ENCODE measurements at regions not wholly inside any gene's neighbourhood (a gene's known extent, or its start where the extent isn't known, plus 50 kb on each side); places are given as distances from the start of the nearest gene placed in this dataset.

- H2BK5ac ChIP-seq (ENCODE audit: low read length) = no peak overlapping the region
- H2AK5ac ChIP-seq (ENCODE audit: low read length) = peak overlapping the region; percentile 51
- no peak overlapping the region for H4K8ac ChIP-seq (ENCODE audit: low read depth, low read length)
- no peaks in the 10 kb centered on the region for H3K36me3 ChIP-seq (ENCODE audit: control insufficient read depth, insufficient read depth, low read length)
- H3K23ac ChIP-seq (ENCODE audit: low read length) = no peak overlapping the region
- H3K4me2 ChIP-seq (ENCODE audit: low read length) = no peak overlapping the region
- H3K27ac ChIP-seq (ENCODE audit: low read depth, low read length) = no peak overlapping the region
- DNase-seq = no peak
- H3K4ac ChIP-seq (ENCODE audit: low read depth, low read length) = no peak overlapping the region
- no peak overlapping the region for H2BK15ac ChIP-seq (replicated peaks; ENCODE audit: low read depth)
- no peaks in the 10 kb centered on the region for H3K79me2 ChIP-seq (ENCODE audit: control insufficient read depth, insufficient read depth, low read length)
- H3K4me1 ChIP-seq (ENCODE audit: control insufficient read depth, low read depth, low read length) = no peaks in the 10 kb centered on the region
- no peaks in the 10 kb centered on the region for H3K27me3 ChIP-seq (ENCODE audit: insufficient read depth, low read length, poor library complexity)
- H3K18ac ChIP-seq (ENCODE audit: low read length) = no peak overlapping the region
- H3K4me3 ChIP-seq (ENCODE audit: low read length) = no peak overlapping the region
- H3K79me1 ChIP-seq (ENCODE audit: low read length) = no peaks in the 10 kb centered on the region
- WGBS (ENCODE audit: extremely low coverage, insufficient coverage, low lambda C conversion rate) = no CpG with 5 or more reads among the region's 6 CpGs
- H3K9ac ChIP-seq (ENCODE audit: low read length) = no peak overlapping the region
- no peak overlapping the region for H3K56ac ChIP-seq (ENCODE audit: low read length)
- H4K5ac ChIP-seq (ENCODE audit: low read length) = no peak overlapping the region
- no peak overlapping the region for H2BK120ac ChIP-seq (ENCODE audit: low read depth, low read length)
These were observed 240.8 kb downstream of the FGFR2 start for GRCh38 chr10:121357401-121357800.

GRCh38 chr10:121362026-121362425 is 236.2 kb downstream of the FGFR2 start:
- H4K8ac ChIP-seq (ENCODE audit: low read depth, low read length) = no peak overlapping the region
- no peak overlapping the region for H3K27ac ChIP-seq (ENCODE audit: low read depth, low read length)
- H2BK120ac ChIP-seq (ENCODE audit: low read depth, low read length) = no peak overlapping the region
- no peak overlapping the region for H2BK15ac ChIP-seq (replicated peaks; ENCODE audit: low read depth)
- no peak overlapping the region for H2BK5ac ChIP-seq (ENCODE audit: low read length)
- no peak overlapping the region for H3K18ac ChIP-seq (ENCODE audit: low read length)
- H3K4ac ChIP-seq (ENCODE audit: low read depth, low read length) = no peak overlapping the region
- no CpG with 5 or more reads among the region's 5 CpGs for WGBS (ENCODE audit: extremely low coverage, insufficient coverage, low lambda C conversion rate)
- H3K9ac ChIP-seq (ENCODE audit: low read length) = no peak overlapping the region
- H3K4me1 ChIP-seq (ENCODE audit: control insufficient read depth, low read depth, low read length) = no peaks in the 10 kb centered on the region
- no peak overlapping the region for H2AK5ac ChIP-seq (ENCODE audit: low read length)
- H4K5ac ChIP-seq (ENCODE audit: low read length) = no peak overlapping the region
- H3K56ac ChIP-seq (ENCODE audit: low read length) = no peak overlapping the region
- H3K36me3 ChIP-seq (ENCODE audit: control insufficient read depth, insufficient read depth, low read length) = no peaks in the 10 kb centered on the region
- no peak overlapping the region for H3K4me3 ChIP-seq (ENCODE audit: low read length)
- no peaks in the 10 kb centered on the region for H3K79me1 ChIP-seq (ENCODE audit: low read length)
- no peak overlapping the region for H3K4me2 ChIP-seq (ENCODE audit: low read length)
- peak; percentile 66 for DNase-seq
- no peaks in the 10 kb centered on the region for H3K79me2 ChIP-seq (ENCODE audit: control insufficient read depth, insufficient read depth, low read length)
- no peak overlapping the region for H3K23ac ChIP-seq (ENCODE audit: low read length)
- H3K27me3 ChIP-seq (ENCODE audit: insufficient read depth, low read length, poor library complexity) = no peaks in the 10 kb centered on the region

GRCh38 chr10:121365566-121365965 is 232.7 kb downstream of the FGFR2 start:
- Histone ChIP-seq H3K4me2 (ENCODE audit: low read length) (no peak overlapping the region), H3K4me1 (ENCODE audit: control insufficient read depth, low read depth, low read length) (no peaks in the 10 kb centered on the region), H2AK5ac (ENCODE audit: low read length) (no peak overlapping the region), H3K79me2 (ENCODE audit: control insufficient read depth, insufficient read depth, low read length) (no peaks in the 10 kb centered on the region), H2BK15ac (replicated peaks; ENCODE audit: low read depth) (no peak overlapping the region), H3K9ac (ENCODE audit: low read length) (no peak overlapping the region), H4K8ac (ENCODE audit: low read depth, low read length) (no peak overlapping the region), H3K4ac (ENCODE audit: low read depth, low read length) (no peak overlapping the region), H3K79me1 (ENCODE audit: low read length) (no peaks in the 10 kb centered on the region), H2BK5ac (ENCODE audit: low read length) (no peak overlapping the region), H3K27ac (ENCODE audit: low read depth, low read length) (no peak overlapping the region), H2BK120ac (ENCODE audit: low read depth, low read length) (no peak overlapping the region), H3K56ac (ENCODE audit: low read length) (no peak overlapping the region), H3K23ac (ENCODE audit: low read length) (no peak overlapping the region), H3K18ac (ENCODE audit: low read length) (no peak overlapping the region), H3K4me3 (ENCODE audit: low read length) (no peak overlapping the region), H4K5ac (ENCODE audit: low read length) (no peak overlapping the region), H3K27me3 (ENCODE audit: insufficient read depth, low read length, poor library complexity) (no peaks in the 10 kb centered on the region), H3K36me3 (ENCODE audit: control insufficient read depth, insufficient read depth, low read length) (no peaks in the 10 kb centered on the region)
- no peak for DNase-seq
- no CpG with 5 or more reads among the region's 29 CpGs for WGBS (ENCODE audit: extremely low coverage, insufficient coverage, low lambda C conversion rate)

- H3K4me2 ChIP-seq (ENCODE audit: low read length) = no peak overlapping the region
- H3K23ac ChIP-seq (ENCODE audit: low read length) = no peak overlapping the region
- H4K8ac ChIP-seq (ENCODE audit: low read depth, low read length) = no peak overlapping the region
- DNase-seq = no peak
- no peaks in the 10 kb centered on the region for H3K27me3 ChIP-seq (ENCODE audit: insufficient read depth, low read length, poor library complexity)
- no peak overlapping the region for H3K27ac ChIP-seq (ENCODE audit: low read depth, low read length)
- no peaks in the 10 kb centered on the region for H3K79me1 ChIP-seq (ENCODE audit: low read length)
- no peak overlapping the region for H2BK15ac ChIP-seq (replicated peaks; ENCODE audit: low read depth)
- no peak overlapping the region for H2BK5ac ChIP-seq (ENCODE audit: low read length)
- H3K4me1 ChIP-seq (ENCODE audit: control insufficient read depth, low read depth, low read length) = no peaks in the 10 kb centered on the region
- no peak overlapping the region for H3K18ac ChIP-seq (ENCODE audit: low read length)
- WGBS (ENCODE audit: extremely low coverage, insufficient coverage, low lambda C conversion rate) = no CpG with 5 or more reads among the region's 9 CpGs
- H3K4me3 ChIP-seq (ENCODE audit: low read length) = no peak overlapping the region
- H2BK120ac ChIP-seq (ENCODE audit: low read depth, low read length) = no peak overlapping the region
- H3K9ac ChIP-seq (ENCODE audit: low read length) = no peak overlapping the region
- H3K56ac ChIP-seq (ENCODE audit: low read length) = no peak overlapping the region
- no peaks in the 10 kb centered on the region for H3K79me2 ChIP-seq (ENCODE audit: control insufficient read depth, insufficient read depth, low read length)
- H2AK5ac ChIP-seq (ENCODE audit: low read length) = no peak overlapping the region
- H4K5ac ChIP-seq (ENCODE audit: low read length) = no peak overlapping the region
- H3K4ac ChIP-seq (ENCODE audit: low read depth, low read length) = no peak overlapping the region
- no peaks in the 10 kb centered on the region for H3K36me3 ChIP-seq (ENCODE audit: control insufficient read depth, insufficient read depth, low read length)
These were observed 229.8 kb downstream of the FGFR2 start for GRCh38 chr10:121368347-121369025.

GRCh38 chr10:121369616-121370015 is 228.6 kb downstream of the FGFR2 start:
- WGBS (ENCODE audit: extremely low coverage, insufficient coverage, low lambda C conversion rate) = no CpG with 5 or more reads among the region's 3 CpGs
- no peak overlapping the region for H3K18ac ChIP-seq (ENCODE audit: low read length)

GRCh38 chr10:121371836-121372235 is 226.4 kb downstream of the FGFR2 start:
- Histone ChIP-seq H3K27me3 (ENCODE audit: insufficient read depth, low read length, poor library complexity) (no peaks in the 10 kb centered on the region), H3K9ac (ENCODE audit: low read length) (no peak overlapping the region), H3K27ac (ENCODE audit: low read depth, low read length) (no peak overlapping the region), H2AK5ac (ENCODE audit: low read length) (no peak overlapping the region), H3K79me2 (ENCODE audit: control insufficient read depth, insufficient read depth, low read length) (no peaks in the 10 kb centered on the region), H2BK15ac (replicated peaks; ENCODE audit: low read depth) (no peak overlapping the region), H3K4me2 (ENCODE audit: low read length) (no peak overlapping the region), H4K8ac (ENCODE audit: low read depth, low read length) (no peak overlapping the region), H2BK5ac (ENCODE audit: low read length) (no peak overlapping the region), H3K23ac (ENCODE audit: low read length) (no peak overlapping the region), H4K5ac (ENCODE audit: low read length) (no peak overlapping the region), H3K36me3 (ENCODE audit: control insufficient read depth, insufficient read depth, low read length) (no peaks in the 10 kb centered on the region), H3K18ac (ENCODE audit: low read length) (no peak overlapping the region), H3K79me1 (ENCODE audit: low read length) (no peaks in the 10 kb centered on the region), H2BK120ac (ENCODE audit: low read depth, low read length) (no peak overlapping the region), H3K4me3 (ENCODE audit: low read length) (no peak overlapping the region), H3K4me1 (ENCODE audit: control insufficient read depth, low read depth, low read length) (no peaks in the 10 kb centered on the region), H3K56ac (ENCODE audit: low read length) (no peak overlapping the region), H3K4ac (ENCODE audit: low read depth, low read length) (no peak overlapping the region)
- DNase-seq = no peak
- WGBS (ENCODE audit: extremely low coverage, insufficient coverage, low lambda C conversion rate) = no CpG with 5 or more reads among the region's 3 CpGs

More at GRCh38 chr10:121369616-121370015, 228.6 kb downstream of the FGFR2 start:
- Histone ChIP-seq H3K79me2 (ENCODE audit: control insufficient read depth, insufficient read depth, low read length) (no peaks in the 10 kb centered on the region), H3K23ac (ENCODE audit: low read length) (no peak overlapping the region), H3K9ac (ENCODE audit: low read length) (no peak overlapping the region), H4K8ac (ENCODE audit: low read depth, low read length) (no peak overlapping the region), H2BK5ac (ENCODE audit: low read length) (no peak overlapping the region), H2BK15ac (replicated peaks; ENCODE audit: low read depth) (no peak overlapping the region), H2BK120ac (ENCODE audit: low read depth, low read length) (no peak overlapping the region), H3K27me3 (ENCODE audit: insufficient read depth, low read length, poor library complexity) (no peaks in the 10 kb centered on the region), H3K56ac (ENCODE audit: low read length) (no peak overlapping the region), H3K4me2 (ENCODE audit: low read length) (no peak overlapping the region), H3K4ac (ENCODE audit: low read depth, low read length) (no peak overlapping the region), H3K4me1 (ENCODE audit: control insufficient read depth, low read depth, low read length) (no peaks in the 10 kb centered on the region), H3K27ac (ENCODE audit: low read depth, low read length) (no peak overlapping the region), H3K36me3 (ENCODE audit: control insufficient read depth, insufficient read depth, low read length) (no peaks in the 10 kb centered on the region), H3K4me3 (ENCODE audit: low read length) (no peak overlapping the region), H4K5ac (ENCODE audit: low read length) (no peak overlapping the region), H2AK5ac (ENCODE audit: low read length) (no peak overlapping the region), H3K79me1 (ENCODE audit: low read length) (no peaks in the 10 kb centered on the region)
- DNase-seq = no peak
